Hepatocyte (in vitro differentiated cells): ENCODE measurements at regions not wholly inside any gene's neighbourhood (a gene's known extent, or its start where the extent isn't known, plus 50 kb on each side); places are given as distances from the start of the nearest gene placed in this dataset.

Experiments
- DNase-seq: peaks from one replicate; pipeline ENCODE4 v3.0.0-alpha.2; 2016; ENCODE audit warnings: low spot score
- H2AFZ ChIP-seq: fragments of 200-600 bp; sonication (generic); 2 replicates; pipeline ENCODE4 v1.6.0; 2016; ENCODE audit warnings: antibody characterized with exemption, mild to moderate bottlenecking
- H3K27ac ChIP-seq: fragments of 200-600 bp; sonication (generic); 2 replicates; pipeline ENCODE4 v1.5.1; 2016; ENCODE audit warnings: mild to moderate bottlenecking
- H3K27me3 ChIP-seq: fragments of 200-600 bp; sonication (generic); 2 replicates; pipeline ENCODE4 v1.6.1; 2016
- H3K36me3 ChIP-seq: fragments of 200-600 bp; sonication (generic); replicated peaks from 2 replicates; pipeline ENCODE4 v1.5.1; 2016; ENCODE audit warnings: low read depth; ENCODE audit not compliant: insufficient read depth
- H3K4me1 ChIP-seq: fragments of 200-600 bp; sonication (generic); 2 replicates; pipeline ENCODE4 v1.5.1; 2016; ENCODE audit warnings: mild to moderate bottlenecking, moderate library complexity; ENCODE audit not compliant: insufficient read depth
- H3K4me2 ChIP-seq: fragments of 200-600 bp; sonication (generic); 2 replicates; pipeline ENCODE4 v1.6.0; 2016
- H3K4me3 ChIP-seq: fragments of 200-600 bp; sonication (generic); 2 replicates; pipeline ENCODE4 v1.5.1; 2016; ENCODE audit warnings: mild to moderate bottlenecking
- H3K79me2 ChIP-seq: fragments of 200-600 bp; sonication (generic); 2 replicates; pipeline ENCODE4 v1.6.0; 2017; ENCODE audit warnings: mild to moderate bottlenecking
- H3K9me2 ChIP-seq: fragments of 200-600 bp; sonication (generic); replicated peaks from 2 replicates; pipeline ENCODE4 v1.6.0; 2017; ENCODE audit warnings: mild to moderate bottlenecking; ENCODE audit not compliant: insufficient read depth
- H3K9me3 ChIP-seq: fragments of 200-600 bp; sonication (generic); 2 replicates; pipeline ENCODE4 v1.5.1; 2016; ENCODE audit warnings: low read depth, mild to moderate bottlenecking
- H4K20me1 ChIP-seq: fragments of 200-600 bp; sonication (generic); 2 replicates; pipeline ENCODE4 v1.6.0; 2016; ENCODE audit warnings: mild to moderate bottlenecking; ENCODE audit not compliant: insufficient read depth, poor library complexity, severe bottlenecking
- CTCF ChIP-seq: fragments of 200-600 bp; sonication (generic); IDR thresholded peaks from 2 replicates; pipeline ENCODE4 v1.5.1; 2016; ENCODE audit warnings: antibody characterized with exemption, mild to moderate bottlenecking; ENCODE audit not compliant: poor library complexity
- EZH2 ChIP-seq: fragments of 200-600 bp; sonication (generic); IDR thresholded peaks from 2 replicates; pipeline ENCODE4 v1.6.1; 2016; ENCODE audit warnings: antibody characterized with exemption, mild to moderate bottlenecking, borderline replicate concordance
- EZH2phosphoT487 ChIP-seq: fragments of 200-600 bp; sonication (generic); IDR thresholded peaks from one replicate; pipeline ENCODE4 v1.6.1; 2018; ENCODE audit warnings: antibody characterized with exemption, mild to moderate bottlenecking, low read depth, moderate library complexity; ENCODE audit not compliant: unreplicated experiment, severe bottlenecking
- WGBS: methylation state at CpG from one replicate; pipeline ENCODE4 v1.1.6; 2016; ENCODE audit warnings: low lambda C conversion rate; ENCODE audit errors: missing lambda C conversion rate; 5-methylcytosine and 5-hydroxymethylcytosine counted together

GRCh38 chr5:124620743-124621142 lies 125.7 kb downstream of the ZNF608 start:
- no peak overlapping the region for H3K4me3 ChIP-seq
- no peaks in the 10 kb centered on the region for H3K9me2 ChIP-seq
- no peaks in the 10 kb centered on the region for H3K4me1 ChIP-seq
- no peaks in the 10 kb centered on the region for H3K36me3 ChIP-seq
- H3K4me2 ChIP-seq, result no peak overlapping the region
- H2AFZ ChIP-seq, result no peak overlapping the region
- TF ChIP-seq CTCF (no peak), EZH2phosphoT487 (no peak), EZH2 (no peak)
- DNase-seq, result no peak
- H4K20me1 ChIP-seq, result no peaks in the 10 kb centered on the region
- no peaks in the 10 kb centered on the region for H3K27me3 ChIP-seq
- H3K79me2 ChIP-seq, result no peaks in the 10 kb centered on the region
- no peak overlapping the region for H3K27ac ChIP-seq
- H3K9me3 ChIP-seq, result no peaks in the 10 kb centered on the region
- WGBS, result 96% methylated on average over 2 of the region's 2 CpGs

- Histone ChIP-seq H3K27ac (no peak overlapping the region), H3K27me3 (no peaks in the 10 kb centered on the region), H4K20me1 (no peaks in the 10 kb centered on the region), H3K9me3 (no peaks in the 10 kb centered on the region), H3K4me1 (no peaks in the 10 kb centered on the region), H3K4me2 (no peak overlapping the region), H3K9me2 (no peaks in the 10 kb centered on the region), H3K36me3 (no peaks in the 10 kb centered on the region), H3K79me2 (no peaks in the 10 kb centered on the region), H2AFZ (no peak overlapping the region), H3K4me3 (no peak overlapping the region)
- DNase-seq, result no peak
- 51% methylated on average over 4 of the region's 4 CpGs for WGBS
- TF ChIP-seq CTCF, result no peak
Measured at GRCh38 chr5:124619121-124619520, 127.3 kb downstream of the ZNF608 start.

GRCh38 chr5:124617787-124618186 lies 128.7 kb downstream of the ZNF608 start:
- no peak overlapping the region for H3K4me2 ChIP-seq
- H4K20me1 ChIP-seq, result no peaks in the 10 kb centered on the region
- H3K27me3 ChIP-seq, result no peaks in the 10 kb centered on the region
- H2AFZ ChIP-seq, result no peak overlapping the region
- H3K36me3 ChIP-seq, result no peaks in the 10 kb centered on the region
- no peaks in the 10 kb centered on the region for H3K9me2 ChIP-seq
- TF ChIP-seq EZH2phosphoT487 (no peak), EZH2 (no peak), CTCF (no peak)
- no peak for DNase-seq
- no peaks in the 10 kb centered on the region for H3K79me2 ChIP-seq
- WGBS, result 93% methylated on average over 1 of the region's 1 CpG
- H3K9me3 ChIP-seq, result no peaks in the 10 kb centered on the region
- H3K27ac ChIP-seq, result no peak overlapping the region
- H3K4me1 ChIP-seq, result no peaks in the 10 kb centered on the region
- no peak overlapping the region for H3K4me3 ChIP-seq

- H3K79me2 ChIP-seq, result no peaks in the 10 kb centered on the region
- TF ChIP-seq EZH2phosphoT487 (no peak), CTCF (no peak), EZH2 (no peak)
- no peak overlapping the region for H2AFZ ChIP-seq
- WGBS, result 83% methylated on average over 2 of the region's 2 CpGs
- H3K4me2 ChIP-seq, result no peak overlapping the region
- DNase-seq, result no peak
- H3K9me3 ChIP-seq, result no peaks in the 10 kb centered on the region
- H3K4me1 ChIP-seq, result peaks cover 5% of the 10 kb centered on the region
- H3K36me3 ChIP-seq, result no peaks in the 10 kb centered on the region
- no peak overlapping the region for H3K4me3 ChIP-seq
- no peaks in the 10 kb centered on the region for H3K27me3 ChIP-seq
- no peak overlapping the region for H3K27ac ChIP-seq
- no peaks in the 10 kb centered on the region for H3K9me2 ChIP-seq
- no peaks in the 10 kb centered on the region for H4K20me1 ChIP-seq
Measured at GRCh38 chr5:124614836-124615385, 131.5 kb downstream of the ZNF608 start.
